ENCODE measurements at regions not wholly inside any gene's neighbourhood (a gene's known extent, or its start where the extent isn't known, plus 50 kb on each side); places are given as distances from the start of the nearest gene placed in this dataset.
"Not testable (repeated sequence)": the region's sequence is repeated elsewhere in the genome, so short reads cannot be mapped to it uniquely, and the experiment has no call there.

DNA sequence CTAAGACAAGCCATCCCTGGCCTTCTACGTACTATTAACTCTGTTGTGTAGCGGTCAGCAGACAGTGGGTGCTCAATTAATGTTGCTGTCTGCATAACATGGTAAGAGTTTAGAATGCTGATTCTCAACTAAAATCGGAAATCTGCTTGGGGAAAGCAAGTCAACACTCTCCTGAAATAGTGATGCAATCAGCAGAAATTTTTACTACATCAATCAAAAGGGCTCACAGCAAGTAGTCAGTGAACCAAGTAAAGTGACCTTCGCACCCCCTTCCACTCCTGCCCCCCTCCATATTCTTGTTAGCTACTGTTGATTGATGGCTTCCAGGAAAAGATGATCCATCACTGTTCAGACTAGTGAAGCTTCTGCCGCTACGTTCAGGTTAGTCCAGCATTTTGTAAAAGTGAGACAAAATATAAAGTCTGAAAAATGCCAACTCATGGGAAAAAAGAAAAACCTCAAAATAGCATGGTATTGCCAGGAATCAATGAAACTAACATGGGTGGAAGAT lies 247.9 kb downstream of the HNRNPD start:
- no peak overlapping the region for H3K27ac ChIP-seq (ENCODE audit: low read length)
- no peaks in the 10 kb centered on the region for H3K4me1 ChIP-seq (ENCODE audit: control insufficient read depth, insufficient read depth, low read length)
- no peak overlapping the region for H3K4me3 ChIP-seq (ENCODE audit: low read length in 2 of 2)
- H3K9ac ChIP-seq (ENCODE audit: low read length in 2 of 2): no peak overlapping the region
- H3K27me3 ChIP-seq (ENCODE audit: control insufficient read depth in 1 of 2, insufficient read depth in 2 of 2, low read length in 2 of 2): no peaks in the 10 kb centered on the region
- H3K9me3 ChIP-seq (ENCODE audit: control insufficient read depth in 2 of 2, low read length in 2 of 2): no peaks in the 10 kb centered on the region
- no peaks in the 10 kb centered on the region for H3K36me3 ChIP-seq (ENCODE audit: control insufficient read depth in 2 of 2, insufficient read depth in 2 of 2, low read length in 2 of 2)

DNA sequence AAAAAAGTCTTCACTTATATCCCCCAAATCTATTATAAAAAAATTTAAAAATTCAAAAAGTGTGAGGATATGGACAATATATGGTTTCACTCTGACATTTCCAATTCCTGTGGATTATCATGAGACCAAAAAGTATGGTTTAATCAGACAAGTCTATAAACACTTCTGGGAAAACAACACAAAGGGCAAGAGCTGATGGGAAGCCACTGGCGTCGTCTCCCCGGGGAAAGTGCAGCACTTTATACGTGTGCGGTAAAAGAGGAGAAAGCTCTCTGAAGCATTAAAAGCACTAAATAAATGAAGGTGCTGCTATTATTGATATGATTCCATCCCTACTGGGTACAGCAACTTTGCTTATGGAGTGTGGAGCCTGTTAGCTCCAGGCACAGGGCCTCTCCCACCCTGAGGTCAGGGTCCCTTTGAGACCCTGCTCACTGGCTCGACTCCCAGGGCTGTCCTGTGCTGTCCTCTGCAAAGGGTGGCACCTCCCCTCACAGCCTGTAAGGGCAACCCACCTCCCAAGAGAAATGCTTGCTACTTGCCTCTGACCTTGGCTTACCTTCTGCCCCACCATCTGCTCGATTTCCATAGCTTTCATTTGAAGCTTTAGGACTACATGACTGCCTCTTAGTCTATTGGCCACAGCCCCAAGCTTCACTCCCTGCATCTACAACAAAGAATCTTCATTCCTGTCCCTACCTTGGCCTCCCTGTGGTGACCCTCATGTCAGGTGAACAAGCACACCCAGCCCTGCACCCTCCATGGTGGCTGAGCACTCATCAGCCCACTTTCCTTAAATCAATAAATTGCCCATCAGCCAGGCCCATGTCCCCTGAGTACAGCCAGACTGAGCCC lies 248.6 kb downstream of the HNRNPD start:
- Histone ChIP-seq H3K4me1 (ENCODE audit: control insufficient read depth, insufficient read depth, low read length) (no peaks in the 10 kb centered on the region), H3K27ac (ENCODE audit: low read length) (no peak overlapping the region), H3K36me3 (ENCODE audit: control insufficient read depth in 2 of 2, insufficient read depth in 2 of 2, low read length in 2 of 2) (no peaks in the 10 kb centered on the region), H3K27me3 (ENCODE audit: control insufficient read depth in 1 of 2, insufficient read depth in 2 of 2, low read length in 2 of 2) (no peaks in the 10 kb centered on the region), H3K9me3 (ENCODE audit: control insufficient read depth in 2 of 2, low read length in 2 of 2) (no peaks in the 10 kb centered on the region), H3K9ac (ENCODE audit: low read length in 2 of 2) (no peak overlapping the region), H3K4me3 (ENCODE audit: low read length in 2 of 2) (no peak overlapping the region)

DNA sequence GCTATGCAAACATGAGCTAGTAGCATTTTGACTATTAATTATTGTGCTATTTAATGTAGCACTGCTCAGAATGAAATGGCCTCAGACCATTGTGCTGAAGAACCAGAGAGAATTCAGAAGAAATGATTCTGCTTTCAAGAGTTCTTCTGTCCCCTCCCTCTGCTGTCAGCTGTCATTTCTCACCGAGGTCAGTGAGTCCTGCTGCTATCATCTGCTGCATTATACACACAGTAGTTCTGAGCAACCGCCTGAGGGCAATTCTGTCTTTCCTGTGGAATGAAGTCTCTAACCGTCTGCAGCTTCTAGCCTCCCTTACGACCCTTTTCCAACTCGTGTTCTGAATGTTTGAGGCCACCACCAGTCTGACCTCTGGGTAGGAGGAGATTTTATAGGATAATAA lies 249.4 kb downstream of the HNRNPD start:
- no peaks in the 10 kb centered on the region for H3K9me3 ChIP-seq (ENCODE audit: control insufficient read depth in 2 of 2, low read length in 2 of 2)
- no peaks in the 10 kb centered on the region for H3K36me3 ChIP-seq (ENCODE audit: control insufficient read depth in 2 of 2, insufficient read depth in 2 of 2, low read length in 2 of 2)
- no peaks in the 10 kb centered on the region for H3K27me3 ChIP-seq (ENCODE audit: control insufficient read depth in 1 of 2, insufficient read depth in 2 of 2, low read length in 2 of 2)
- H3K4me1 ChIP-seq (ENCODE audit: control insufficient read depth, insufficient read depth, low read length): no peaks in the 10 kb centered on the region
- H3K27ac ChIP-seq (ENCODE audit: low read length): no peak overlapping the region
- H3K4me3 ChIP-seq (ENCODE audit: low read length in 2 of 2): no peak overlapping the region
- H3K9ac ChIP-seq (ENCODE audit: low read length in 2 of 2): no peak overlapping the region

DNA sequence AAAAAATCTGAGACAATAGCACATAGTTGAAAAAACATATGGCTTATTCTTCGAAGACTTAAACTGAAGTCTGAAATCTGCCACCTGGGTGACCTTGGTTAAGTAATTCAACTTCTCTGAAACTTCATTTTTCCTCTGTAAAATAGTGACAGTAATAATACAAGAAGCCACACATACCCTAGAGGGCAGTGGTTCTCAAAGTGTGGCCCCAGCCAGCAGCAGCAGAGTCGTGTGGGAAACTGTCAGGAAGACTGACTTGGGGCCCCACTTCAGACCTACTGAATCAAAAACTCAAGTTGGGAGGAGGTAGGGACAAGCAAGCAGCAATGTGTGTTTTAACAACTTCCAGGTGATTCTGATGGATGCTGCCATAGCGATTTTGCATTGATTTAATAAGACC lies 249.9 kb downstream of the HNRNPD start:
- H3K27ac ChIP-seq (ENCODE audit: low read length): no peak overlapping the region
- H3K9me3 ChIP-seq (ENCODE audit: control insufficient read depth in 2 of 2, low read length in 2 of 2): no peaks in the 10 kb centered on the region
- no peaks in the 10 kb centered on the region for H3K4me1 ChIP-seq (ENCODE audit: control insufficient read depth, insufficient read depth, low read length)
- no peaks in the 10 kb centered on the region for H3K27me3 ChIP-seq (ENCODE audit: control insufficient read depth in 1 of 2, insufficient read depth in 2 of 2, low read length in 2 of 2)
- H3K4me3 ChIP-seq (ENCODE audit: low read length in 2 of 2): no peak overlapping the region
- H3K9ac ChIP-seq (ENCODE audit: low read length in 2 of 2): no peak overlapping the region
- no peaks in the 10 kb centered on the region for H3K36me3 ChIP-seq (ENCODE audit: control insufficient read depth in 2 of 2, insufficient read depth in 2 of 2, low read length in 2 of 2)

DNA sequence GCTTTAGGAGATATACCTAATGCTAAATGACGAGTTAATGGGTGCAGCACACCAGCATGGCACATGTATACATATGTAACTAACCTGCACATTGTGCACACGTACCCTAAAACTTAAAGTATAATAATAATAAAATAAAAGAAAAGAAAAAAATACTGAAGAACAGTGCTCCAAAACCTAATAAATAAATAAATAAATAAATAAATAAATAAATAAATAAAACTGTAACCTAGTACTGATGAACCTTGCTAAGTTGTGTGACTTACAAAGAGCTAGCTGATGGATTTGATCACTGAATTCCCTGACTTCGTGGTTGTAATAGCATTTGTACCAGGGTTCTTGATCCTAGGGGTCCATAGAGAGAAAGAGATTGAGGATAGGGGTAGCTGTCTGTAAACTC lies 258.6 kb downstream of the HNRNPD start:
- H3K4me3 ChIP-seq (ENCODE audit: low read length in 2 of 2); H3K9me3 ChIP-seq (ENCODE audit: control insufficient read depth in 2 of 2, low read length in 2 of 2); H3K27me3 ChIP-seq (ENCODE audit: control insufficient read depth in 1 of 2, insufficient read depth in 2 of 2, low read length in 2 of 2); H3K9ac ChIP-seq (ENCODE audit: low read length in 2 of 2); H3K4me1 ChIP-seq (ENCODE audit: control insufficient read depth, insufficient read depth, low read length); H3K36me3 ChIP-seq (ENCODE audit: control insufficient read depth in 2 of 2, insufficient read depth in 2 of 2, low read length in 2 of 2); H3K27ac ChIP-seq (ENCODE audit: low read length): not testable (repeated sequence)

DNA sequence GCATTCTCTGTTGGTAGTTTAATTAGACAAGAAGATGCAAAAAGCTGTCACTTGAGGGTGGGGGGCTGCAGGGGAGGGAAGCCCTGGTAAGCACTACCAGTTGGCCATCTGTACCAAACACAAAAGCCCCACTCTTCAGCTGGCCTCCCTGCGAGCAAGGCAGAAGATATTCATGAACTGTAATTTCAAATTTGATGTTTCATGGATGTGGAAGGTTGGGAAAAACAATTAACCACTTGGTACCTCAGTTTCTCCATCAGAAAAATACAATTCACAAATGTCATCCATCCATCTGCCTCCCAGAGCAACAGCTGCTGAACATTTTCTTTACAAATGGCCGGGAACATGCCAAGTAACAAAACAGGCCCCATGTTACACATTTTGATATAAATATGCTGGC lies 265.3 kb downstream of the HNRNPD start:
- Histone ChIP-seq H3K9ac (ENCODE audit: low read length in 2 of 2) (no peak overlapping the region), H3K9me3 (ENCODE audit: control insufficient read depth in 2 of 2, low read length in 2 of 2) (no peaks in the 10 kb centered on the region), H3K4me1 (ENCODE audit: control insufficient read depth, insufficient read depth, low read length) (no peaks in the 10 kb centered on the region)

DNA sequence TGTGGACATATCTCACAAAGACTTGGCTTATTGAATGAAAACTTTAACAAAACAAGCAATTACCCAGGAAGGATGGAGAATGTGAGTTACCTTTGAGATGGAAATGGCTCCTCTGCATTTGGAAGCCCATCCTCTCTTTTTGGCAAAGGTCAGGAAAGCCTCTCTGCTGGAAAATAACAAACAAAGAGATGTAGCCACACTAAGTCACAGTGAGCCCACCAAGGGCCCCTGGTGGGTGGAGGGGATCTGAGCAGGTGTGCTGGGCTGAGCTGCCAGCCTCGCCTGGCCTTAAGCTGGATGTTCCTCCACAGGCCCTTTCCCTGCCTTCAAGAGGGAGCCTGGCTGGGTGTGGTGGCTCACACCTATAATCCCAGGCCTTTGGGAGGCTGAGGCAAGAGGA lies 269.2 kb downstream of the HNRNPD start:
- no peaks in the 10 kb centered on the region for H3K4me1 ChIP-seq (ENCODE audit: control insufficient read depth, insufficient read depth, low read length)
- H3K27me3 ChIP-seq (ENCODE audit: control insufficient read depth in 1 of 2, insufficient read depth in 2 of 2, low read length in 2 of 2): no peaks in the 10 kb centered on the region
- H3K4me3 ChIP-seq (ENCODE audit: low read length in 2 of 2): no peak overlapping the region
- H3K9me3 ChIP-seq (ENCODE audit: control insufficient read depth in 2 of 2, low read length in 2 of 2): no peaks in the 10 kb centered on the region
- no peak overlapping the region for H3K9ac ChIP-seq (ENCODE audit: low read length in 2 of 2)
- no peaks in the 10 kb centered on the region for H3K36me3 ChIP-seq (ENCODE audit: control insufficient read depth in 2 of 2, insufficient read depth in 2 of 2, low read length in 2 of 2)
- no peak overlapping the region for H3K27ac ChIP-seq (ENCODE audit: low read length)

More for the DNA sequence above, 265.3 kb downstream of the HNRNPD start:
- H3K27ac ChIP-seq (ENCODE audit: low read length): no peak overlapping the region
- H3K4me3 ChIP-seq (ENCODE audit: low read length in 2 of 2): no peak overlapping the region
- H3K27me3 ChIP-seq (ENCODE audit: control insufficient read depth in 1 of 2, insufficient read depth in 2 of 2, low read length in 2 of 2): no peaks in the 10 kb centered on the region
- no peaks in the 10 kb centered on the region for H3K36me3 ChIP-seq (ENCODE audit: control insufficient read depth in 2 of 2, insufficient read depth in 2 of 2, low read length in 2 of 2)

DNA sequence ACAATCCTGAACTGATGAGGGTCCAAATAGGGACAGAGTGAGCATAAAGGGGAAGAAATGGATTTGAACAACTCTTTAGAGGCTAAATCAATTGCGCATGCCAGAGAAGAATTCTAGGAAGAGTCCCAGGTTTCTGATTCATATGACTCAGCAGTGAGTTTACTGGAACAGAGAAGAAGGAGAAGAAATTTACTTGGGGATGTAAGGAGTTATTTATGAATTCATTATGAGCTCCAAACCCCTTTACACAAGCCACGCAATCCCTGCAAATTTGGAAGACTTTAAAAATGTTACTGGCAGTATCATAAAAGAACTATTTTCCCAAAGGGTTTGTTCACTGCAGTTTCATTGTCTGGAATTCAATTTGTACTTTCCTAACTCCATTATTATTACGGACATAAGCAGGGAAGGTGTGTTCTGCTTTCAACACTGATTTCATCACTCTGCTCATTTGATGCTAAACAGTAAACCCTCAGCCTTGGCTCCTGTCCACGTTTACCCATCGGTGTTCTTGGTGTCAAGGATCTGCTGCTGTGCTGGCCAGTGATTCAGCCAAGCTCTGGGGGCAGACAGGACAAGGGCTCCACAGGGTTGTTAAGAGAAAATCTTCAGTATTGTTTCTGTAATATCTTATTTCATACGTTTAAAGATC lies 273.7 kb downstream of the HNRNPD start:
- H3K9ac ChIP-seq (ENCODE audit: low read length in 2 of 2): no peak overlapping the region
- no peaks in the 10 kb centered on the region for H3K27me3 ChIP-seq (ENCODE audit: control insufficient read depth in 1 of 2, insufficient read depth in 2 of 2, low read length in 2 of 2)
- H3K36me3 ChIP-seq (ENCODE audit: control insufficient read depth in 2 of 2, insufficient read depth in 2 of 2, low read length in 2 of 2): no peaks in the 10 kb centered on the region
- no peaks in the 10 kb centered on the region for H3K4me1 ChIP-seq (ENCODE audit: control insufficient read depth, insufficient read depth, low read length)
- H3K4me3 ChIP-seq (ENCODE audit: low read length in 2 of 2): no peak overlapping the region
- no peaks in the 10 kb centered on the region for H3K9me3 ChIP-seq (ENCODE audit: control insufficient read depth in 2 of 2, low read length in 2 of 2)
- H3K27ac ChIP-seq (ENCODE audit: low read length): no peak overlapping the region

DNA sequence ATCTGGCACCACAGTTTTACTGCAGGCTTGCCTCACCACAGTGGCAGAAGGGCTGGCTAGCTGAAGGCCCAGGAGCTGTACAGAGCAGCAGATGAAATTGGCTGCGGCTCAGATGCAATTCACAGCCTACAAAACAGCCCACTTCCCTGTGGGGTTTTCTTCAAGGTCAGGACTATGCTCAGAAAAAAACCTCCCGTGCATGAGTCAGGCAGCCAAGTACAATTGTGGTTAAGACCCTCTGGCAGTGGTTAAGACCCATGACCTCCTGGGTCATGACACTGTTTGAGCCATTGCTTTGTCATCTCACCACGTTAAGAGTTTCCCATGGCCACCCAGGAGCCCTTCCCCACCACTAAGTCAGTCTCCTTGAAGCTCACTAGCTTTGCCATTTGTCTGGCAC lies 276.3 kb downstream of the HNRNPD start:
- no peaks in the 10 kb centered on the region for H3K36me3 ChIP-seq (ENCODE audit: control insufficient read depth in 2 of 2, insufficient read depth in 2 of 2, low read length in 2 of 2)
- H3K4me3 ChIP-seq (ENCODE audit: low read length in 2 of 2): no peak overlapping the region
- H3K4me1 ChIP-seq (ENCODE audit: control insufficient read depth, insufficient read depth, low read length): no peaks in the 10 kb centered on the region
- H3K9me3 ChIP-seq (ENCODE audit: control insufficient read depth in 2 of 2, low read length in 2 of 2): no peaks in the 10 kb centered on the region
- H3K27me3 ChIP-seq (ENCODE audit: control insufficient read depth in 1 of 2, insufficient read depth in 2 of 2, low read length in 2 of 2): no peaks in the 10 kb centered on the region
- no peak overlapping the region for H3K9ac ChIP-seq (ENCODE audit: low read length in 2 of 2)
- no peak overlapping the region for H3K27ac ChIP-seq (ENCODE audit: low read length)

DNA sequence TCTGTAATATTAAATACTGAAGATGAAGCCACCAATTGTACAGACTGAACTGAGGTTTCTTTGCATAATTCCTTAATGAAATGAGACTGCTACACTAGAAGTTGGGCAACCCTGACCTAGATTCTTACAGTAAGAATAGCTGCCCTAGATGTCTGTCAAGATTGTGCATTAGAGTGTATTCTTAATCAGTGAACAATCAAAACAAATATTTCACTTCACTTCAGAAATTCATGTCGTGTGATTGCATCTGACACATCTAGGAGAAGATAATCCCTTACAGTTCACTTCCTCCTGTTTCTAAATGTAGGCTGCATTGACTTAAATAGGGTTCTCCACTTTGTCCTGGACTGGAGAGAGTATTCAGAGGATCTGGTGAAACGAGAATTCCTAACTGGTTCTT lies 283.1 kb downstream of the HNRNPD start:
- H3K36me3 ChIP-seq (ENCODE audit: control insufficient read depth in 2 of 2, insufficient read depth in 2 of 2, low read length in 2 of 2): no peaks in the 10 kb centered on the region
- no peaks in the 10 kb centered on the region for H3K9me3 ChIP-seq (ENCODE audit: control insufficient read depth in 2 of 2, low read length in 2 of 2)
- no peak overlapping the region for H3K27ac ChIP-seq (ENCODE audit: low read length)
- no peaks in the 10 kb centered on the region for H3K4me1 ChIP-seq (ENCODE audit: control insufficient read depth, insufficient read depth, low read length)
- no peaks in the 10 kb centered on the region for H3K27me3 ChIP-seq (ENCODE audit: control insufficient read depth in 1 of 2, insufficient read depth in 2 of 2, low read length in 2 of 2)
- H3K9ac ChIP-seq (ENCODE audit: low read length in 2 of 2): no peak overlapping the region
- no peak overlapping the region for H3K4me3 ChIP-seq (ENCODE audit: low read length in 2 of 2)

DNA sequence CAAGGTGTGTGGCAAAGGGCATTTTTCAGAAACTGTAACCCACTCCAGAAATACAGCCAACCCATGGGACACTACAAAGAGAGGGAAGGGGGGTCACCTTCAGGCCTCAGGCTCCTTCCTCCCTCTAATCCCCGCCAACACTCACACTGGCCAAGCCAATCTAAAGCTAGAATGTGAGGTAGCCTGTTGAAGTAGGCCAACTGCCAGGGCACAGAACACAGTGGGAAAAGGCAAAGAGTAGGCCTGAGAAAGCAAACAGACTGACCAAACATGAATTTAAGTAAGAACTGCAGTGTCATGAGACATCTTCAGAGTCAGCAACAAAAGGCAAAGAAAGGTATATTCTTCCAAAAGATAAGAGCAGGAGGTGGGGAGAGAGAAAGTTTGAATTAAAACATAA lies 289.0 kb downstream of the HNRNPD start:
- Histone ChIP-seq H3K4me1 (ENCODE audit: control insufficient read depth, insufficient read depth, low read length) (no peaks in the 10 kb centered on the region), H3K27ac (ENCODE audit: low read length) (no peak overlapping the region), H3K27me3 (ENCODE audit: control insufficient read depth in 1 of 2, insufficient read depth in 2 of 2, low read length in 2 of 2) (no peaks in the 10 kb centered on the region)

More for the DNA sequence above, 289.0 kb downstream of the HNRNPD start:
- Histone ChIP-seq H3K9ac (ENCODE audit: low read length in 2 of 2) (no peak overlapping the region), H3K9me3 (ENCODE audit: control insufficient read depth in 2 of 2, low read length in 2 of 2) (no peaks in the 10 kb centered on the region), H3K36me3 (ENCODE audit: control insufficient read depth in 2 of 2, insufficient read depth in 2 of 2, low read length in 2 of 2) (no peaks in the 10 kb centered on the region), H3K4me3 (ENCODE audit: low read length in 2 of 2) (no peak overlapping the region)

All from stomach smooth muscle (tissue), 2 donors.